GM19035 (cell line): ENCODE measurements at regions not wholly inside any gene's neighbourhood (a gene's known extent, or its start where the extent isn't known, plus 50 kb on each side); places are given as distances from the start of the nearest gene placed in this dataset.

Experiments used
- ATAC-seq: cut with Tn5 transposase; IDR thresholded peaks from one replicate; pipeline ENCODE4 v1.9.1; 2021; ENCODE audit not compliant: unreplicated experiment

- no peak for ATAC-seq
Observed at GRCh38 chr1:55506740-55507577, 291.8 kb upstream of the USP24 start.

GRCh38 chr1:55505326-55505725 is 290.2 kb upstream of the USP24 start:
- no peak for ATAC-seq

DNA sequence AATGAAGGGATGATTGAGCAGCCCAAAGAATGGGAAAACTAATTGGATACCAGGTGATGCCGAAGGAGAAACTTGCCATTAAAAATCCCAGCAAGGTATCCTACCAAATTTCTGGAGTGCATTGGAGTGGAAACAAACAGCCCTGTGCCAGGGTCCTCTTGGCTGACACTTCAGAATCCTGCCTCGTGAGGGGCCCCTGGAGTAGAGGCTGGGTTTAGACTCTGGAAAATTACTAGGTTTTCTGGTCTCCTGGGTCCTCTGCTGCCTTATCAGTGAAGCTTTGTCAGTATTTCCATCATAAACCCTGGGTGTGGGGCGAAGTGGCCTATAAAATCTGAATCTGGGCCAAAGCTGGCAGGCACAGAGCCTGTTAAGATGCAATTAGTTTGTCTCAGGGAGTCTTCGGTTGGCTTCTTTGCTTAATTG is 289.2 kb upstream of the USP24 start:
- no peak for ATAC-seq

- ATAC-seq = no peak
Observed at GRCh38 chr1:55503663-55504305, 288.6 kb upstream of the USP24 start.

GRCh38 chr1:55500601-55501000 is 285.4 kb upstream of the USP24 start:
- ATAC-seq = no peak

- ATAC-seq = no peak
Observed at GRCh38 chr1:55490547-55490946, 275.4 kb upstream of the USP24 start.

DNA sequence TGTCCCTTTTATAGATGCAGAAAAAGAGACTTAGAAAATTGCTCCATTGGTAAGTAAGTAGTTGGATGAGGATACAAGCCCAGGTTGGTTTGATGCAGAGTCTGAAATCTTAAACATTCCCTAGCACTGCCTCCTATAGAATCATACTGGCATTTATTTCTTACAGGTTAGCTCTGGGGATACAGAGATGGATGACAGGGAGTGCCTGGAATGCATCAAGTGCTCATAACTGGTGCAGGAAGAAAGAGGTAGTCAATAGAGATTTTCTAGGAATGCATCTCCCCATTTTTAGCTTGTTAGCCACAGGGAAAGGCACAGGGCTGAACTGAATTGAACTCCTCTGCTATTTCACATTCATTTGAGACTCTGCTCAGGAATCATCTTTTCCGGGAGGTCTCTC is 269.0 kb upstream of the USP24 start:
- ATAC-seq = no peak

DNA sequence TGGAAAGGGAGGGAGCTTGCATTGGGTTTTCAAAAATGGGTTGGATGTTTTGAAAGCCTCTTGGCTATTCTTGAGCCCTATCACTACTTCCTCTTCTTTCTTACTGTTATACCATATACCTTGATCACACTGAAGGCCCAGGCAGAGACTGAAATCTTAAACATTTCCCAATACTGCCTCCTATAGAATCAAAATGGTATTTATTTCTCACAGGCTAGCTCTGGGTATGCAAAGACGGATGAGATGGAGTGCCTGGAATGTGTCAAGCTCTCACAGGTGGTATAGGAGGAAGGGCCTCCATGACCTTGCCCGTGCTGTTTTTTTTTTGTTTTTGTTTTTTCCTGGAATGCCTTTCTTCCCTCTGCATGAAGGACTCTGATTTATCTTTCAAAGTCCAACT is 268.4 kb upstream of the USP24 start:
- no peak for ATAC-seq

- ATAC-seq = no peak
Observed at GRCh38 chr1:55481634-55482033, 266.5 kb upstream of the USP24 start.

GRCh38 chr1:55480029-55480795 is 265.0 kb upstream of the USP24 start:
- ATAC-seq = no peak

GRCh38 chr1:55478742-55479141 is 263.6 kb upstream of the USP24 start:
- no peak for ATAC-seq

DNA sequence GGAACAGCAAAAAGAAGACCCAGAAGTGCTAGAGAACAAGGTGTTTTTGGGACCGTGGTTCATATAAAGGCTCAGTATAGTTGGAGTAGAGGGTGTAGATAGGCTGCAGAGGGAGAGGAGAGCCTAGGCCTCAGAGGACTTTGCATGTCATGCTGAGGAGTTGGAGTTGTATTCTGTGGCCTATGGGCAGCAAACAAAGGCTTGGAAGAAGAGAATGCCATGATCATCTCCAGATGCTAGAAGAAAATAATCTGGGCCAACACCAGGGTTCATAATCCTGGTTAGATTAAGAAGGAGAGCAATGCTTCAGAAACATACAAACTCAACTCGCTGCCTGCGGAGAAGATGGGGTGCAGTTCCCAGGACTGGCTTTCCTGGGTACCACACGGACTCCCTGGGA is 262.8 kb upstream of the USP24 start:
- no peak for ATAC-seq

- no peak for ATAC-seq
Observed at GRCh38 chr1:55476445-55477015, 261.4 kb upstream of the USP24 start.

DNA sequence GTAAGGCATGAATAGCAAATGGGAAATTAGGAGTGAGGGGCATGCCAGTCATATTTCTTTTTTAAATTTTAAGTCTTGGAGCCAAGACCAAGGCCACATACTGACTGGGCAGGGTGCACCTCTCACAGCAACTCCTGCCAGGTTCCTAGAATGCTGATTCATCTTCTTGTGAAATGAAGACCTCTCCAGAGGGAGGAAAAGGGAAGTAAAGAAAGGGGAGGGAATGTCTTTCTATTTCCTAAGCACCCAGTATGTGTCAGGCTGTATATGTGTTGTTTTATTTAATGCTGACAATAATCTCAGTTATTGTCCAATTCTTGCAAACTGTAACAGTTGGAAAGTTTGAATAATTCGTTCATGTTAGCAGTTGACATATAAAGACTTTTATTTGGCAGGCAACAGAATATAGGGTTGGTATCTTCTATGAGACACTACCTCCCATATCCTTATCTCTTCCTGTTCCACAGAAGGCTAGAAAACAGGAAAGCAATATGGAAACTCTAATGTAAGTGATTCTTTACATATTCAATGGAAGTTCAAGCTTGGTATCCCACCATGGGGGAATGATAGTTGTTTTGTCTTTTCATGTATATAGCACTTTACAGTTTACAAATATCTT is 259.1 kb upstream of the USP24 start:
- ATAC-seq = no peak

- ATAC-seq = no peak
Observed at GRCh38 chr1:55473661-55474060, 258.5 kb upstream of the USP24 start.

DNA sequence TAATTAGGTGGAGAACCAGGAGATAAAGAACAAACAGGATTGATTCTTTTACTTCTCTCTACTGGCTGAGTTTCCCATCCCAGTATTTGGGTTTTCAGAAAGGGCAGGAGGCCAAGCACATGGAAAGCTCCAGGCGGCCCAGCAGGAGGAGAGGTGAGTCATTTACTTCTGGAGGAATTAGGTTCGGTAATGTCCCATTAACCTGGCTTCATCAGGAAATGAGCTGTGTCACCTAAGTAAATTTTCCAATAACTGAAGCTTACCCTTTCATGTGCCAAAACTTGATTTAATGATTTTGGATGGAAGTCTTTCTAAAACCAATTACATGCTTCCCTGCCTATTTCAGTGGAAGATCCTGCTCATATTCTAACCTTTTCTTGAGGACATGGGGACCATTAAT is 257.6 kb upstream of the USP24 start:
- ATAC-seq = no peak

GRCh38 chr1:55472115-55472514 is 257.0 kb upstream of the USP24 start:
- no peak for ATAC-seq

DNA sequence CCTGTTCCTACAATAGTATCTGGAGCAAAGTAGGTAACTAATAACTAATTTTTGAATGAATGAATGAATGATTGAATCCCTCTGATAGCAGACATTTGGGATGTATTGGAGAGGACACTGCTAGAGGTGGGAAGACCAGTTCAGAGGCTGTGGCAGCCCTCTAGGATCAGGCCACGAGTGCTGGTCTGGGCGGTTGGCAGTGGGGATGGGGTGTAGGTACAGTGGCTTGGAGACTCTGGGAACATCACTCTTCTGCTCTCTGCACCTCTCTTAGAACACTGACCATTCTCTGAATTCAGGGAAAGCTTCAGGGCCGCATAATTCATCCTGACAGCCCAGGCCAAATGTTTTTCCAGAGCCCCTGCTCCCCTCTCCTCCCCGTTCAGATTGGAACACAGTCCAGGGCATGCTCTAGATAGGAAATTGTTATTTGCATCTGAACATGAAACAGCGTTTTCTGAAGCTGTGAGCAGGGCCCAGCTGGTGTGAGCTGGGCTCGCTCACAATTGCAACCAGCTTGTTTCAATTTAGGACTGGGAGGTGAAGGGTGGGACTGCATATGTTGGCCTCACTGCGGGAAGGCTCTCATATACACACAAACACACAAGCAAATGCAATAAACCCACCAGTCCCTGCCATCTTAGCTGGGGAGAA is 253.1 kb upstream of the USP24 start:
- ATAC-seq = no peak

DNA sequence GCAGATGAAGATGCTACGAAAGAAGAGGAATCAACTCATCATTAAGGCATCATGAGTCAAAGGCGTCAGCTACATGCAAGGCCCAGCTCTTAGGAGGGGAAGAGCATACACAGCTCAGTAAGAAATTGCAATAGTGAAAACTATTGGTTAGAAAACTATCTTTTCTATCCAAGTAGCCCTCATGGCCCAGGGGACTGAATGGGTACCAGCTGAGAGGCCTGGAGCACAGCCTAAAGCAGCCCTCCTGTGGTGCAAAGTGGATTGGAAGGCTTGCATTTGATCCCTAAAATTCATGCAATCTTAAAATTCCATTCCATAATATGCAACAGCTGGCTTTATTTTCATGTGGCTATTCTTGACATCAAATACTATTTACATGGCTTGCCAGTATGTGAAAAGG is 251.8 kb upstream of the USP24 start:
- no peak for ATAC-seq

GRCh38 chr1:55466373-55466772 is 251.2 kb upstream of the USP24 start:
- ATAC-seq = no peak

DNA sequence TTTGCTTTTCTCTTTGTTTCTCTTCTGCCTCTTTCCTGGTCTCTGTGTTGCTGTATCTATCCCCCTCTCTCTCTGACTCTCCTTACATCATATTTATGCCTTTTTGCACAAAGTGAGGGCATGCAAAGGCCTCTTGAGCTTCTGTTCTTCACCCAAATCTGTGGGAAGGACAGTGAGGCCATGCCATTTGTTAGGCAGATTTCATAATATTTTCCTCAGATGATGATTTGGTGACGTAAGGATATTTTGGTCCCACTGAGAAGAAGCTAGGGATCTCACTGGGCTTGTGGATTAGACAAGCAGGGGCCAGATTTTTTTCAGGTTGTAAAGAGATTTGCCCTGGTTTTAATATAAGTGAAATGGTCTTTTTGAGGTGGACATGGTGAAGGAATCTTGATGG is 249.4 kb upstream of the USP24 start:
- no peak for ATAC-seq
